Neuronal stem cell (in vitro differentiated cells): ENCODE measurements at regions not wholly inside any gene's neighbourhood (a gene's known extent, or its start where the extent isn't known, plus 50 kb on each side); places are given as distances from the start of the nearest gene placed in this dataset.

Experiments used
- DNase-seq: peaks from one replicate; pipeline ENCODE4 v3.0.0-alpha.2; 2013; ENCODE audit warnings: low spot score
- H2AFZ ChIP-seq: one replicate; pipeline ENCODE4 v1.6.1; 2013; ENCODE audit warnings: mild to moderate bottlenecking, low read length, inconsistent platforms
- H2AK5ac ChIP-seq: 2 replicates; pipeline ENCODE4 v1.6.1; 2013; ENCODE audit warnings: low read depth, mild to moderate bottlenecking, inconsistent platforms, low read length, moderate library complexity, mixed read lengths
- H2BK120ac ChIP-seq: 2 replicates; pipeline ENCODE4 v1.6.1; 2013; ENCODE audit warnings: low read depth, mild to moderate bottlenecking, inconsistent platforms, low read length, moderate library complexity, mixed read lengths
- H2BK12ac ChIP-seq: one replicate; pipeline ENCODE4 v1.6.1; 2013; ENCODE audit warnings: low read length, inconsistent platforms
- H2BK15ac ChIP-seq: 2 replicates; pipeline ENCODE4 v1.6.1; 2013; ENCODE audit warnings: mild to moderate bottlenecking, low read length, inconsistent platforms, mixed read lengths
- H2BK5ac ChIP-seq: one replicate; pipeline ENCODE4 v1.6.1; 2013; ENCODE audit warnings: inconsistent platforms, mild to moderate bottlenecking, low read length, moderate library complexity
- H3K14ac ChIP-seq: one replicate; pipeline ENCODE4 v1.6.1; 2013; ENCODE audit warnings: low read length, inconsistent platforms
- H3K18ac ChIP-seq: 2 replicates; pipeline ENCODE4 v1.6.1; 2013; ENCODE audit warnings: low read length, inconsistent platforms
- H3K23ac ChIP-seq: 2 replicates; pipeline ENCODE4 v1.6.1; 2013; ENCODE audit warnings: low read depth, mild to moderate bottlenecking, mixed read lengths, low read length, inconsistent platforms; ENCODE audit not compliant: poor library complexity
- H3K27ac ChIP-seq: replicated peaks from 3 replicates; pipeline ENCODE4 v1.5.1; 2013; ENCODE audit warnings: low read length, inconsistent platforms
- H3K27me3 ChIP-seq, 3 experiments: 2 replicates each; pipeline ENCODE4 v1.6.1; 2013; ENCODE audit warnings: low read length in 3 of 3, mild to moderate bottlenecking in 2 of 3, inconsistent platforms in 1 of 3, low read depth in 1 of 3, mixed read lengths in 1 of 3, moderate library complexity in 1 of 3; ENCODE audit not compliant: control insufficient read depth in 3 of 3, insufficient read depth in 3 of 3
- H3K36me3 ChIP-seq, 2 donors: replicated peaks in 1 of 2; 2 replicates each; pipeline ENCODE4 v1.6.1; 2013; ENCODE audit warnings: low read length in 2 of 2; ENCODE audit not compliant: control insufficient read depth in 2 of 2, insufficient read depth in 2 of 2
- H3K4ac ChIP-seq: 2 replicates; pipeline ENCODE4 v1.6.1; 2013; ENCODE audit warnings: inconsistent platforms, mild to moderate bottlenecking, low read length, moderate library complexity
- H3K4me1 ChIP-seq, 2 donors: 1 replicate in 1 of 2; 2 replicates in 1 of 2; pipeline ENCODE4 v1.6.1; 2013; ENCODE audit warnings: low read length in 2 of 2, low read depth in 1 of 2; ENCODE audit not compliant: control insufficient read depth in 2 of 2, insufficient read depth in 1 of 2
- H3K4me2 ChIP-seq: one replicate; pipeline ENCODE4 v1.6.1; 2013; ENCODE audit warnings: mild to moderate bottlenecking, low read length, inconsistent platforms; ENCODE audit not compliant: insufficient read depth, poor library complexity, severe bottlenecking
- H3K4me3 ChIP-seq, 2 donors: 2 replicates each; pipeline ENCODE4 v1.5.1; 2013; ENCODE audit warnings: low read length in 2 of 2, mild to moderate bottlenecking in 2 of 2, inconsistent platforms in 1 of 2, moderate library complexity in 1 of 2
- H3K79me1 ChIP-seq: one replicate; pipeline ENCODE4 v1.6.1; 2013; ENCODE audit warnings: low read depth, mild to moderate bottlenecking, inconsistent platforms, low read length, moderate library complexity
- H3K9ac ChIP-seq: one replicate; pipeline ENCODE4 v1.6.1; 2013; ENCODE audit warnings: mild to moderate bottlenecking, low read depth, low read length, inconsistent platforms; ENCODE audit not compliant: poor library complexity
- H3K9me3 ChIP-seq, 2 donors: replicated peaks in 1 of 2; 2 replicates each; pipeline versions ENCODE3 to v1.6.1; 2013; ENCODE audit warnings: low read length in 2 of 2, mild to moderate bottlenecking in 2 of 2, inconsistent platforms in 1 of 2, low read depth in 1 of 2, mixed read lengths in 1 of 2, moderate library complexity in 1 of 2; ENCODE audit not compliant: control insufficient read depth in 2 of 2, insufficient read depth in 1 of 2
- H4K8ac ChIP-seq: one replicate; pipeline ENCODE4 v1.6.1; 2013; ENCODE audit warnings: low read depth, mild to moderate bottlenecking, inconsistent platforms, low read length, moderate library complexity
- H4K91ac ChIP-seq: one replicate; pipeline ENCODE4 v1.6.1; 2013; ENCODE audit warnings: low read length, low read depth, mild to moderate bottlenecking, inconsistent platforms; ENCODE audit not compliant: poor library complexity
- WGBS, 2 donors: extraction: QIAGEN DNeasy Blood & Tissue Kit; methylation state at CpG; one replicate each; pipeline ENCODE4 v1.1.7; 2013; ENCODE audit warnings: missing lambda C conversion rate in 2 of 2, mixed read lengths in 1 of 2; ENCODE audit not compliant: insufficient read length in 2 of 2, insufficient replicate concordance in 1 of 2; ENCODE audit errors: extremely low coverage in 2 of 2; 5-methylcytosine and 5-hydroxymethylcytosine counted together

DNA sequence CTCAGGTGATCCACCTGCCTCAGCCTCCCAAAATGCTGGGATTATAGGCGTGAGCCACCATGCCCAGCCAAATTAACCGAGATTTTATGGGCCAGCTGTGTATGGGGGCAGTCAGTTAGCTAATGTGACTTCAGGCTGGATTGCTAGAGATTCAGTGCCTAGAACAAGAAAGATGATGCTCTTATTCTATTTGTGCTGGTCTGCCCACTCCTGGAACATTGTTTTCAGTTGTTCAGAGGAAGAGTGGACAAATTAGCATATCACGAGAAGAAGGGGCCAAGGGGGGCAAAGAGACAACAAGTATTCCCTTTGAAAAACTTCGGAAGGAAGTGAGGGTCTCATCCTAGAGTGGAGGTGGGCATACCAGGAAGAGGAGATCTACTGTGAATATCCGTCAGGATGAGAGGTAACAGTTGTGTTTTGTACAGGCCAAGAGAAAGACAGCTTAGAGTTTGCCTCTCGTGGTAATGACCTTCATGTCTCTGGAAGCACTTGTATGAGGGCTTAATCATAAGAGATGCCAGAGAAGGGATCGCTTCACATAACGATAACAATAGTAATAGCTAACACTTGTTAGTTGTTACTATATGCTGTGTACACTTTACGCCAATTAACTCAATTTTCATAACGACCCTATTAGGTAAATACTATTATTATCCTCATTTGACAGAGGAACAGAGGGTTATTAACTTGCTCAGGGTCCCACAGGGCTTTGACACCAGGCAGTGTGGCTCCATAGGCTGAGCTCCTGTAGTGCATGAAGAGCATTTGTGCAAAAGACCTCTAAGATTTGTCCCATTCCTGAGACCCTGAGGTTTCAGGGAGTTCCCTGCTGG is 138.3 kb downstream of the DDX1 start:
- H4K8ac ChIP-seq: no peak overlapping the region
- no peak overlapping the region for H2BK120ac ChIP-seq
- H3K4me3 ChIP-seq: no peak overlapping the region
- H4K91ac ChIP-seq: no peak overlapping the region
- no peaks in the 10 kb centered on the region for H3K9me3 ChIP-seq
- peaks cover 0 to 2% (median 0%) of the 10 kb centered on the region in 3 experiments for H3K27me3 ChIP-seq
- H3K4ac ChIP-seq: no peak overlapping the region
- peaks cover 12 to 18% of the 10 kb centered on the region in 2 donors for H3K4me1 ChIP-seq
- no peak overlapping the region for H3K27ac ChIP-seq
- no peaks in the 10 kb centered on the region for H3K79me1 ChIP-seq
- no peak overlapping the region for H3K14ac ChIP-seq
- H3K23ac ChIP-seq: no peak overlapping the region
- H3K9ac ChIP-seq: no peak overlapping the region
- H3K4me2 ChIP-seq: no peak overlapping the region
- no peak overlapping the region for H2BK5ac ChIP-seq
- no peak for DNase-seq
- peak overlapping the region; percentile 66 for H2BK15ac ChIP-seq
- no CpG with 5 or more reads among the region's 10 CpGs for WGBS, 2 donors
- no peak overlapping the region for H2AFZ ChIP-seq
- H2AK5ac ChIP-seq: no peak overlapping the region
- no peak overlapping the region for H3K18ac ChIP-seq
- no peaks in the 10 kb centered on the region for H3K36me3 ChIP-seq
- H2BK12ac ChIP-seq: no peak overlapping the region

DNA sequence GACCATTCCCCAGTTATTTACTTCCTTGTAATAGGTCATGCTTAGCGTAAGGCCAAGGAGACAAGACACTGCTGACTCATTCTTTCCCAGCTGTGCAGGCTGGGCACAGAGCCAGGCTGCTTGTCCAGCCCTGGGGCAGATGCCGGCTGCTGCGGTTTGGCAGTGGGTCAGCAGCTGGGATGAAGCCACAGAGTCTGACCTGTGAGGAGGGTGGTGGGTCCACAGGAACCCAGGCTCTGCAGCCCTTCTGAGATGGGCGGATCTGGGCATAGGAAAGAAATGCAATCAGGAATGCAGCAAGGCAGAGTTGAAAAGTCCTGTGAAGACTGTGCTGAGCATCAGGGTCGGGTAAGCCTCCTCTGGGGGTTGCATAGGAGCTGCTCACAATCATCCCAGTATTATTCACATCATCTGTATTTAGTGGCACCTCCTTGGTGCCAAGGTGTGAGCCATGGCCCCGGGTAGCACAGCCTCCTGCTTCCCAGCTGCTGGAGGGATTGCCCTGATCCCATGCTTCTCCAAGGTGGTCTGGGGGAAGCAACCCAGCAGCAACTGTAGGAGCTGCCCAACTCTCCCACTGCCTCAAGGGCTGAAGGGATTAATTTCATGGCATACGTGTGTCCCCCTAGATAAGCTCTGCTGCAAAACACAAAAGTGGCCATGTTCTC is 139.0 kb downstream of the DDX1 start:
- H3K9ac ChIP-seq: no peak overlapping the region
- no peaks in the 10 kb centered on the region for H3K36me3 ChIP-seq
- no peak overlapping the region for H2BK12ac ChIP-seq
- no peak overlapping the region for H3K14ac ChIP-seq
- H2AK5ac ChIP-seq: peak overlapping the region; percentile 4
- H3K9me3 ChIP-seq: no peaks in the 10 kb centered on the region
- peak overlapping the region; percentile 66 for H2BK15ac ChIP-seq
- H3K4me1 ChIP-seq: peaks cover 12 to 19% of the 10 kb centered on the region in 2 donors
- no peak overlapping the region for H2AFZ ChIP-seq
- H3K27ac ChIP-seq: no peak overlapping the region
- H4K8ac ChIP-seq: no peak overlapping the region
- H3K4ac ChIP-seq: no peak overlapping the region
- H3K27me3 ChIP-seq: no peaks in the 10 kb centered on the region
- H3K79me1 ChIP-seq: no peaks in the 10 kb centered on the region
- H3K4me2 ChIP-seq: no peak overlapping the region
- H3K23ac ChIP-seq: no peak overlapping the region
- no peak overlapping the region for H2BK120ac ChIP-seq
- no peak overlapping the region for H2BK5ac ChIP-seq
- WGBS, 2 donors: no CpG with 5 or more reads among the region's 7 CpGs
- peak overlapping the region; percentile 55 for H3K18ac ChIP-seq
- no peak overlapping the region for H3K4me3 ChIP-seq
- no peak overlapping the region for H4K91ac ChIP-seq
- DNase-seq: no peak

GRCh38 chr2:15731213-15731888 is 139.7 kb downstream of the DDX1 start:
- no peak overlapping the region for H4K91ac ChIP-seq

DNA sequence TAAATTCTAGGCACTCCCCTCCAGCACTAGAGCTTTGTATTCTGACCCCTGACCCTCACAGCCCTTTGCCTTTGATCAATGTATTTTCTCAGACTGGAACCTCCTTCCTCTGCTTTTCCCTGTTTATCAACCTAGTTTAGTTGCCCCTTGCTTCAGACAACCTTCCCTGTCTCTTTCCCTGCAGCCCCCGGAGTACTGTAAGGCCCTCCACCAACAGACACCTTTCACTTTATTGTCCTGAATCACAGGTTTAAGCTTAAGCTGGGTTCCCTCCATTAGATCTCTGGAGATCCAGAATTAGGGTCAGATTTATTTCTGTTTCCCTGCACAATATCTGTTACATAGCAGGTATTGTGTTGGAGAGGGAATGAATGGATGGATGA is 140.2 kb downstream of the DDX1 start:
- Histone ChIP-seq H3K18ac (no peak overlapping the region), H3K9ac (no peak overlapping the region), H3K9me3 (no peaks in the 10 kb centered on the region), H4K8ac (no peak overlapping the region), H2BK120ac (no peak overlapping the region), H3K79me1 (no peaks in the 10 kb centered on the region), H2BK15ac (no peak overlapping the region), H3K4me3 (no peak overlapping the region), H3K23ac (no peak overlapping the region), H2AFZ (no peak overlapping the region), H2BK12ac (no peak overlapping the region), H3K4me2 (no peak overlapping the region), H4K91ac (no peak overlapping the region), H2BK5ac (no peak overlapping the region), H3K4ac (no peak overlapping the region), H3K27me3 (no peaks in the 10 kb centered on the region), H2AK5ac (no peak overlapping the region), H3K4me1 (peaks cover 12 to 19% of the 10 kb centered on the region in 2 donors), H3K27ac (no peak overlapping the region), H3K36me3 (no peaks in the 10 kb centered on the region), H3K14ac (no peak overlapping the region)
- WGBS, 2 donors: no CpG with 5 or more reads among the region's 1 CpG
- no peak for DNase-seq

More at GRCh38 chr2:15731213-15731888, 139.7 kb downstream of the DDX1 start:
- no peak overlapping the region for H4K8ac ChIP-seq
- H3K18ac ChIP-seq: no peak overlapping the region
- H3K27ac ChIP-seq: no peak overlapping the region
- H3K79me1 ChIP-seq: no peaks in the 10 kb centered on the region
- H2BK15ac ChIP-seq: no peak overlapping the region
- no peak overlapping the region for H3K14ac ChIP-seq
- no peak overlapping the region for H2BK5ac ChIP-seq
- DNase-seq: no peak
- WGBS, 2 donors: no CpG with 5 or more reads among the region's 7 CpGs
- H3K4me3 ChIP-seq: no peak overlapping the region
- H2BK120ac ChIP-seq: no peak overlapping the region
- H2BK12ac ChIP-seq: no peak overlapping the region
- no peak overlapping the region for H2AK5ac ChIP-seq
- no peaks in the 10 kb centered on the region for H3K36me3 ChIP-seq
- no peak overlapping the region for H3K4ac ChIP-seq
- H3K4me2 ChIP-seq: no peak overlapping the region
- no peak overlapping the region for H3K23ac ChIP-seq
- H2AFZ ChIP-seq: no peak overlapping the region
- no peak overlapping the region for H3K9ac ChIP-seq
- H3K4me1 ChIP-seq: peaks cover 12 to 19% of the 10 kb centered on the region in 2 donors
- H3K9me3 ChIP-seq: no peaks in the 10 kb centered on the region
- no peaks in the 10 kb centered on the region for H3K27me3 ChIP-seq
